GM21423 (cell line): ENCODE measurements at regions not wholly inside any gene's neighbourhood (a gene's known extent, or its start where the extent isn't known, plus 50 kb on each side); places are given as distances from the start of the nearest gene placed in this dataset.
"Not testable (repeated sequence)": the region's sequence is repeated elsewhere in the genome, so short reads cannot be mapped to it uniquely, and the experiment has no call there.

Experiments
- ATAC-seq: cut with Tn5 transposase; IDR thresholded peaks from one replicate; pipeline ENCODE4 v1.9.1; 2021; ENCODE audit warnings: mild to moderate bottlenecking, moderate library complexity; ENCODE audit not compliant: unreplicated experiment

DNA sequence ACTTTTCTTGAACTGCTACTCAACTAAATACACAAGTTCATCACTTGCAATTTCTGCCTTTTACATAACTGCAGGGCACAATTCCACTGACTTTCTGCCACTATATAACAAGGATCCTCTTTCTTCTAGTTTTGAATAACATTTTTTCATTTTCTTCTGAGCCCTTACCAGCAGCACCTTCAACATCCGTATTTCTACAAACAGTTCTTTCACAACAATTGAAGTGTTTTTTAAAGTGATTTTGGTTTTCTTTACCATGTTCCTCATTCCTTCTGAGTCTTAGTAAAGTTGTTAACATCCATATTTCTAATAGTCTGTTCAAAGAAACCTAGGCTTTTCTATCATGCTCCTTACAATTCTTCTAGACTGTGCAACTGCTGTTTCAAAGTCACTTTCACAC lies 127.2 kb upstream of the PITX1 start:
- no peak for ATAC-seq

DNA sequence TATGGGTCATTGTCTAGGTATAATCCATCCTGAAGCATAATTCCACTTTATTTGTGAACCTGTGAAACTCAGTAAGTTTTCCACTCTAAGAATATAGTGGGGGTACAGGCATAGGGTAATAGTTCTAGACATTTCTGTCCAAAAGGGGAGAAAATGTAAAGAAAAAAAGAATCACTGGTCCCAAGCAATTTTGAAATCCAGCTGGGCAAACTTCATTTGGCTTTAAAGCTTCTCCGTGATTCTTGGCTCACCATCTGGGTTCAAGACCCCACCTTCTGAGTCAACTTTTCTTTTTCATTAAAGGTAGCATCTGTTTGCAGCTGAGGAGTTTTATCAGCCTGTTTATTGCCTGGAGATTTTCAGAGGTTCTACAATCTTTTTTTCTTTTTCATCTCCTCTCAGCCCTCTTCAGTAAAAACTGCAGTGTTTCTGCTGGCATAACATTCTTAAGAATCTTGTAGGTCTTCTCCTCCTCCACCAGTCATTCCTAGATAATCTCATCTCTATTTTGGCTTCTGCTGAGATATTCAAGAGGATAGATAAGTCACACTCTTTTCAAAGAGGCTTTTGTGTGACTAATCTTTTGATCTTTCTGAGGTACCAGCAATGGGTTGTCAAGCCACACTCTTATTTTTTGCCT lies 126.1 kb upstream of the PITX1 start:
- no peak for ATAC-seq

DNA sequence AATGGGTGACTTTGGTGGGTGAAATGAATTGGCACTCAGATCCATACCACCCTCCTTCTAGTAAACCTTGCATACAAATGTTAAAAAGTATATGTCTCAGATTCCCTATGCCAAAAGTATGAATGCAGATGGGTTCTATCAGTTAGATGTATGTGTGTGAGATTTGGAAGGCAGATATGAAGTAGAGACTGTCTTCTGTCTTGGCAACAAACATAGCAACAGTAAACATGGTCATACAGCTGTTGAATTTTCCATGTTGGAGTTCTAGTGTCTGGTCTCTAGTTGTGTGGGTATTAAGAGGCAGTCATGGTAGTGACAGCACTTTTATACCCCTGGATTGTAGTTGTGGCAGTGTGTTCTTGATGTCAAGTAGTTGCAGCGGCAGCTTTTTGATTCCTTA lies 125.6 kb upstream of the PITX1 start:
- ATAC-seq: no peak

- no peak for ATAC-seq
Observed at GRCh38 chr5:135158982-135159381, 125.0 kb upstream of the PITX1 start.

- ATAC-seq: no peak
Observed at GRCh38 chr5:135158314-135158697, 124.3 kb upstream of the PITX1 start.

DNA sequence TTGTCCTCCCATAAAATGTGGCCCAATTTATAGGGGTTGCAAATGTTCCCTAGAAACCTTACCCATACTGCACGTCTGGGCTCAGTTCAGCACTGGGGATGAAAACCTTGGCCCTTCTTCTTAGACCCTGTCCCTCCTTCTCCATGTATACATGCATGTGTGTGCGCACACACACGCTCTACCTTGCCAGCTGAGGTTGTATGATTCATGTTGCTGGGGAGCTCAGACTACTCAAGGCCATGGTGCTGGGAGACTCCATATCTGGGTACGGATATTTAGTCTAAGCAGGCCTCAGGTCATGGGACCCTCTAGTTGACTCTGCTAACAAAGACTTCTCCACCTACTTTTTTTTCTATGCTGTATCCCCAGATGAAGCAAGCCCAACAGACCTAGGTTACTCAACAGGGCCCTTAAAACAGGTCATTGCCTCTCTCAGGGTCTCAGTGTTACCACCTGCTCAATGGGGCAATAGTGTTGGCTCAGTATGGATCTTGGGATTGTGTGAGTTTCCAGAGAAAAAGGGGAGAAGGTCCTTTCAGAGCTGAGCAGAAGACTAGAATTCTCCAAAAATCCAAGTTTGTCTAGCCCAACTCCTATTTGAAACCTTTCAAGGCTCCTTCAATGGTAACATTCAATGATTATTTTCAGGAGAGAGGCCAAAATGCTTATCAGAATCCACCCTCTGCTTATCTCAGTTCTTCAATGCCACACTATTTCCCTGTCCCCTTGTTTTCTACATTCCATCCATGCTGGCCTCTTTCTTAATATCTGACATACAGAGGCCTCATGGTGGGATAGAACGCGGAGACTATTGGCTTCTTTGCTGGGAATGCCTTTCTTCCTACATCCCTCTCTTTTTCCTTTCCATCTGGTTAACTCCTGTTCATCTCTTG lies 123.6 kb upstream of the PITX1 start:
- ATAC-seq: no peak

DNA sequence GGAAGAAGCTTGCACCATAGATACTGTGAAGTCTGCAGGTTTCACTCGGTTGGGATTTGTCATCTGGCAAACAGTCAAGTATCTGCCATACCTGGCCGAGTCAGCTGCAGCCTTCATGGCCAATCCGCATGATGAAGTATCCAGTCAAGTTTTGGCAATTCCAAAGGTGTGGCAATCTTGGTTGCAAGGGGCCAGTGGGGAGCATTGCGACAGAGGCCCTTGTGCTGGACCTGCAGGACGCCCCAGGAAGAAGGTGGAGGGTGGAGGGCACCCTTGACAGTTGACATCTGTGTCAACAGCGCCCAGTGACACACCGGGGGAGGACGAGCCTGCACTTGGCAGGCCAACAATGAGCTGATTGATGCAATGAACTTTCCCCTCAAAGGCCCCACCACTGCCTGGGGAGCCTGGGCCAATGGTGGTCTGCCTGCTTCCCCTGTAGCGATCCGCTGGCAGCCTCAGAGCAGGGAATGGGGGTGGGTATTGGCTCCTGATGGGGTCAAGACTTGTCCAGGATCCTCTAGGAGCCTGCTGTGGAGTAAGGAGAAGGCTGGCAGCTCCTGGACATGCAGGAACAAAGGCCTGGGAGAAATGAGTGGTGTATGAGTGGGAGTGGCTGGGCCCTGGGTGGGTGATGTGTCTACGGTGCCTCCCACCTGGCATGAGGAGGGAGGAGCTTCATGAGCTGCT lies 122.8 kb upstream of the PITX1 start:
- ATAC-seq: no peak

DNA sequence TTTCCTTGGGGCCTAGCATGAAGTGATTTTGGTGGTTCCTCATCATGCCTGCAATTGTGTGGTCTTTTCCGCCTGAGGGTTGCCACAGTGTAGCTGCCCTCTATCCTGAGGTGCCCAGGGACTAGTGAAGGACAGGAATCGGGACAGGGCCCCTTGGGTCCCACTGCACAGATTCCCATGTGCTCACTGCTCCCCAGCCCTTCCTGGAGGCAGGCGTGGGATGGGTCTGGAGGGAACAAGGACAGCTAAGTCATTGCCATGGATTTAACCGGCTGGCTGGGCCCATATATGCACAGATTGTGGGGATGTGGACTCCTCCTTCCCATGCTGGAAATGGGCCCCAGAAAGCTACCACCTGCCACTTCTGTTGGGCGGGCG lies 122.3 kb upstream of the PITX1 start:
- ATAC-seq: no peak

DNA sequence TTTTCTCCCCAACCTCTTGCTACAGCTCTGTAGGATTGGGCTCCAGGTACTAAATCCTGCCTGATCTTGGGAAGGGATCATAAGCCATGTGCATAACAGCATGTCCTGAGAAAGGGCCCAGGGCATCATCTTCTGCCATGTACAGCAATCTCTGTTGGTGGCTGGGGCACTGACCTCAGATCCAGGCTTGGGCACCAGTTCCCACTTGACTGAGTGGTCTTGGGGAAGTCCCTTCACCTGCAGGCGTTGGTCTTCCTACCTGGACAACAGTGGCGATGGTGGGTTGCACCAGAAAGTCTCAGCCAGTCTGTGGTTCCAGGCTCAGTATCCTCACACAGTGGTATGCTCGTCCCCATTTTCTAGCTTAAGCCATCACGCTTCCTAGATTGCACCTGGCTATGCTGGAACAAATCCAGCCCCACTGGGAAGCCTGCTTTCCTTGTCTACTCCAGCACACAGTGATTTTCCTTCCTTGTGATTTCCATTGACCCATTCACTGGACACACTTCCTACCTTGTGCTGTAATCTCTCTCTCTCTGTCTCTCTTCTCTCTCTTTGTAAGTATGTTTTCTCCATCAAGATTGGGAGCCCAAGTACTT lies 121.7 kb upstream of the PITX1 start:
- ATAC-seq: no peak

GRCh38 chr5:135154961-135155360 lies 120.9 kb upstream of the PITX1 start:
- no peak for ATAC-seq

GRCh38 chr5:135154197-135154596 lies 120.2 kb upstream of the PITX1 start:
- no peak for ATAC-seq

DNA sequence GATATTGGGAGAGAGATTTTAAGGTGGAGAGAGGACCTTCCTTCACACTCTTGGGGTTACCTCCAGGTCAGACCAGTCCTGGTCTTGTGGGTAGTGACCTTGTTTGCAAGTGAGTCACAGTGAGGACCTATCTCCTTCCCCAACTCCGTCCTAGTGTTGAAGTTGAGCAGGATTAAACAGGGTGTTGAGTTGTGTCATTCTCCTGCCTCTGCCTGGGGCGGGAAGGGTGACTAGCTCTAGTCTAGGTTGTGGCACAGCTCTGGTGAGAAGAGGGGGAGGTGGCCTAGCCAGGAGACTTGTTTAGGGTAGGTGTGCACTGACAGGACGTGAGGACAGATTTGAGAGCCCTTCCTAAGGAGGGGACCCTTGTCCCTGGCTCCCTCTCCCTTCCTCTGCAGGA lies 119.6 kb upstream of the PITX1 start:
- no peak for ATAC-seq

- no peak for ATAC-seq
Observed at GRCh38 chr5:135153259-135153658, 119.2 kb upstream of the PITX1 start.

GRCh38 chr5:135151660-135152059 lies 117.6 kb upstream of the PITX1 start:
- not testable (repeated sequence) for ATAC-seq

GRCh38 chr5:135151256-135151655 lies 117.2 kb upstream of the PITX1 start:
- no peak for ATAC-seq

DNA sequence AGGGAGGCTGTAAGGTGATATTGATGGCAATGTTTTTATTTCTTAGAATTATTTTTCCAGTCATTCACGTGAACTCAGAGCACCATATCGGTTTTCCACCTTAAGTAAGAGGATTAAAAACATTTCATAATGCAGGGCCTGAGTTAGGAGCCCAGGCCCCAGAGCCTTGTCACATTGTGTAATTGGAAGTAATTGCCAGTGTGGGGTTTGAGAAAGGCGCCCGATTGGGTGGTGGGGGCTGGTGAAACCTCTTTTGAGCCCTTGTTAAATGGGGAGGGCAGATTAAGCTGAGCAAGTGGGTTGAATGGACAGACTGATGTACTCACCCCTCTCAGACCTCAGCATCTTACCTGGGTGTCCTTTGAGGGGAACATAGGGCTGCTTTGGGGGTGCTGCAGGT lies 116.7 kb upstream of the PITX1 start:
- no peak for ATAC-seq

GRCh38 chr5:135149956-135150723 lies 116.1 kb upstream of the PITX1 start:
- no peak for ATAC-seq

DNA sequence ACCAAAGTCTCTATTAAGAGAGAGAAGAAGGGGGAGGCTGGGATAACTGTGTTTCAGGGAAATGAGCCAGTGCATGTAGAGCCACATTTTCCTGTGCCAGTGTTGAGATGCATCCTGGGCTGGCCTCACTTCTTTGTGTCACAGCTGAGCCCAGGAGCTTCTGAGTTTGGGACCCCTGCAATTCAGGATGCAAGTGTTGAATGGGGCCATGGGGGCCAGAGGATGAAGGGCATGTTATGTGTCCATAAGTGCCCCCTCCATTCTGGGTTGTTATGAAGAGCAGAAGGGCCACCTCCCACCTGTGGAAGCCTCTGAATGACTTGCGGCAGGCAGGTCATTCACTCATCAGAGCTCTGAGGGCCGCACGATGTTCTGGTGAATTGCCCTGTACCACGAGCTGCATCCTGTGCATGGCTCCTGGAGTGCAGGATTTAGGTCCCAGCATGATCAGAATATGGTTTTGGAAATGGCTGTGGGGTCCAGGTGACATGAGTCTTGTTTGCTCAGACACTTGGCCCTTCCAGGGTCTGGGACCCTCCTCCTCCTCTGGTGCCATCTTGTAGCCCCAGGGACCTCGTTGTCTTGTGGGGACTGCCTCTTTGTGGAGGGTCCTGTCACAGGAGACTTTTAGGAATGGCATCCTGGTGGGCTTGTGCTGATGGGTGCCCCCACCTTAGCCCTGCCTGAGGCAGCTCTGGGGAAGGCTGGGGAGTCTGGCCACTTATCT lies 115.4 kb upstream of the PITX1 start:
- ATAC-seq: no peak

GRCh38 chr5:135147294-135148090 lies 113.5 kb upstream of the PITX1 start:
- ATAC-seq: no peak
